Small intestine (tissue), 7 donors: ENCODE measurements at regions not wholly inside any gene's neighbourhood (a gene's known extent, or its start where the extent isn't known, plus 50 kb on each side); places are given as distances from the start of the nearest gene placed in this dataset.

Experiments
- DNase-seq, 2 donors: peaks; one replicate each; pipeline versions ENCODE4 v3.0.0 to v3.0.0-alpha.2; 2013
- FAIRE-seq: peaks from 2 replicates; lab custom pipeline; 2012; peaks lifted over from hg19 to GRCh38; lab: Jason Lieb, UNC
- H3K27ac ChIP-seq, 3 donors: one replicate each; pipeline ENCODE4 v1.5.1; 2013; ENCODE audit warnings: low read length in 2 of 3, mild to moderate bottlenecking in 2 of 3, control low read depth in 1 of 3, inconsistent platforms in 1 of 3, low read depth in 1 of 3, moderate library complexity in 1 of 3
- H3K27me3 ChIP-seq, 3 donors: one replicate each; pipeline ENCODE4 v1.6.1; 2013; ENCODE audit warnings: low read length in 3 of 3, inconsistent platforms in 1 of 3; ENCODE audit not compliant: control insufficient read depth in 3 of 3, insufficient read depth in 3 of 3
- H3K36me3 ChIP-seq, 3 donors: one replicate each; pipeline ENCODE4 v1.6.1; 2013; ENCODE audit warnings: low read length in 3 of 3, inconsistent platforms in 1 of 3, low read depth in 1 of 3, mild to moderate bottlenecking in 1 of 3, moderate library complexity in 1 of 3; ENCODE audit not compliant: control insufficient read depth in 3 of 3, insufficient read depth in 2 of 3
- H3K4me1 ChIP-seq, 3 donors: one replicate each; pipeline ENCODE4 v1.6.1; 2013; ENCODE audit warnings: low read length in 2 of 3, inconsistent platforms in 1 of 3, low read depth in 1 of 3, mild to moderate bottlenecking in 1 of 3, moderate library complexity in 1 of 3; ENCODE audit not compliant: control insufficient read depth in 3 of 3, insufficient read depth in 2 of 3
- H3K4me3 ChIP-seq, 3 donors: one replicate each; pipeline ENCODE4 v1.5.1; 2013; ENCODE audit warnings: low read length in 3 of 3, control low read depth in 1 of 3, inconsistent platforms in 1 of 3, low read depth in 1 of 3, mild to moderate bottlenecking in 1 of 3, moderate library complexity in 1 of 3
- H3K9me3 ChIP-seq, 2 donors: one replicate each; pipeline ENCODE4 v1.6.1; 2013; ENCODE audit warnings: low read depth in 1 of 2, low read length in 1 of 2; ENCODE audit not compliant: control insufficient read depth in 2 of 2, insufficient read depth in 1 of 2
- WGBS, 3 donors: extraction: QIAGEN DNeasy Blood & Tissue Kit; methylation state at CpG; one replicate each; pipeline ENCODE4 v1.1.7; 2013; 5-methylcytosine and 5-hydroxymethylcytosine counted together
- donor health status: healthy with polysubstance abuse.
- donor health status: control.
- donor health status: control.
- donor health status: Bipolar disorder and iron deficiency.
- donor health status: healthy.

DNA sequence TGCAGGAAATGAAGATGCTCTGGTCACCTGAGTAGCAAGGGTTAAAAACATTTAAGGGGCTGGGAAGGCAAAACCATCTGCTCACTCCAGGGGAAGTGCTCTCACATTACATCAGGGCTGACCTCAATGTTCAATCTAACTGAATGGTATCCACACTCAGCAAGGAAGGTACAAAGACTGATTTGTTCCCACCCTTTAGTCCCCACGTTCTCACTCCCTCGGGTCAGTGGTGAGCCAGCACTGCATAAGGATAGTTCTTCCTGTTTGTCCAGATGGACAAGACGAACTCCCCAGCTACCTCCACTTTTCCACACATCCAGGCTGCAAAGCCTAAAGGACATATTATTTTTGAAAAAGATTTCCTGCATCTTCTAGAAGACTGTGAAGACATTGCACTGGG, 126.6 kb upstream of the SLC14A2 start:
- H3K27ac ChIP-seq: no peak overlapping the region
- no peak for DNase-seq
- H3K9me3 ChIP-seq: peaks cover 0 to 5% of the 10 kb centered on the region in 2 donors
- 62 to 83% (median 68%) methylated on average over 3 of the region's 3 CpGs for WGBS, 3 donors
- no peak for FAIRE-seq
- no peaks in the 10 kb centered on the region for H3K27me3 ChIP-seq
- peaks cover 2 to 11% (median 2%) of the 10 kb centered on the region in 3 donors for H3K4me1 ChIP-seq
- H3K4me3 ChIP-seq: no peak overlapping the region
- H3K36me3 ChIP-seq: no peaks in the 10 kb centered on the region

DNA sequence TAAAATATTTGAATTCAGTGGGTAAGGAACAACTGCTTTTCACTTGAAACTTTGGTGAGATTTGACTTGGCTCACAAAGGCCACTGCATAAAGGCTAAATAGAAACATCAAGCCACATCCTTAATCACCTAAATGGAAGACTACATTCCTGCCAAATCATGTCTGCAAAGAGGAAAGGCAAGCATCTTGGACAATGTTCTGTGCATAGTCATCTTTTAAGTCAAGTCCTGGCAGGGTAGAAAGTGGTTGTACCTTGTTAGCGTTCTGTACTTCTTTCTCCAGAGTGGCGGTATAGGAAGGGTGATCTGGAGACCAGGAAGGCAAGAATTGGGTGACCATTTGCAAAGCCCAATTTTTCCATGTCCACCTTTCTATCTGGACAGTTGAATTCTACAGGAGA, 121.4 kb upstream of the SLC14A2 start:
- Histone ChIP-seq H3K36me3 (no peaks in the 10 kb centered on the region), H3K4me1 (peaks cover 0 to 4% (median 0%) of the 10 kb centered on the region in 3 donors), H3K4me3 (no peak overlapping the region), H3K27ac (no peak overlapping the region), H3K27me3 (no peaks in the 10 kb centered on the region), H3K9me3 (no peaks in the 10 kb centered on the region)
- FAIRE-seq: no peak
- DNase-seq: no peak
- 95 to 98% (median 97%) methylated on average over 2 of the region's 2 CpGs for WGBS, 3 donors

DNA sequence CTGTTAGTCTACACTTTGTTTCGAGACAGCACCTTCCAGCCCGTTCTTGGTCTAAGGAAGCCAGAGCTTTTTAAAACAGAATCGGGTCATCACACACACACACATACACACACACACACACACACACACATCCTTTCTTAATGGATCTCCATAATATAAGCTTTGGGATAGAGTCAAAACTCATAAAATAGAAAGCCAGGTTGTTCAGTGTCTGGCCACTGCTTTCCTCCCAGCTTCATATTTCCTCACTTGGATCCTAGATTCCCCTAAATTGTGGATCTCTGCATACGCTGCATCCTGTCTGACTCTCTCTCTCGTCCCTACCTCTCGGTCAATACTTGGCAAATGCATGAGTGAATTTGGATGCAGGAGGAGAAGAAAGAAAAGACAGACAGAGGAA, 120.5 kb upstream of the SLC14A2 start:
- 92 to 99% (median 96%) methylated on average over 6 of the region's 6 CpGs for WGBS, 3 donors
- no peak for FAIRE-seq

DNA sequence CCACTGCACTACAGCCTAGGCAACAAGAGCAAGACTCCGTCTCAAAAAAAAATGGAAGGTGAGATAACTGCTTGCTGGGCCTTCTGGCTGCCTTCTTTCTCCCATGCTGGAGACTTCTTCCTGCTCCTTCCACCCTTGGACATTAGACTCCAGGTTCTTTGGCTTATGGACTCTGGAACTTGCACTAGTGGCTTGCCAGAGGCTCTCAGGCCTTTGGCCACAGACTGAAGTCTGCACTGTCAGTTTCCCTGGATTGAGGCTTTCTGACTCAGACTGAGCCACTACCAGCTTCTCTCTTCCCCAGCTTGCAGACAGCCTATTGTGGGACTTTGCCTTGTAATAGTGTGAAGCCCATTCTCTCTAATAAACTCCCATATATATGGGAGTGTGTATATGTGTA, 118.5 kb upstream of the SLC14A2 start:
- no peaks in the 10 kb centered on the region for H3K9me3 ChIP-seq
- peaks cover 0 to 4% (median 0%) of the 10 kb centered on the region in 3 donors for H3K4me1 ChIP-seq
- peak overlapping the region in 1 of 3 donors; percentile 25 for H3K27ac ChIP-seq
- no peaks in the 10 kb centered on the region for H3K36me3 ChIP-seq
- DNase-seq (peak; percentile 60 to 89), FAIRE-seq (no peak)
- H3K4me3 ChIP-seq: no peak overlapping the region
- WGBS, 3 donors: 54 to 88% (median 80%) methylated on average over 1 of the region's 1 CpG
- H3K27me3 ChIP-seq: no peaks in the 10 kb centered on the region

More for the DNA sequence above, 120.5 kb upstream of the SLC14A2 start:
- H3K4me1 ChIP-seq: peaks cover 0 to 4% (median 0%) of the 10 kb centered on the region in 3 donors
- H3K4me3 ChIP-seq: no peak overlapping the region
- no peaks in the 10 kb centered on the region for H3K9me3 ChIP-seq
- no peaks in the 10 kb centered on the region for H3K27me3 ChIP-seq
- H3K36me3 ChIP-seq: no peaks in the 10 kb centered on the region
- DNase-seq: no peak
- no peak overlapping the region for H3K27ac ChIP-seq

DNA sequence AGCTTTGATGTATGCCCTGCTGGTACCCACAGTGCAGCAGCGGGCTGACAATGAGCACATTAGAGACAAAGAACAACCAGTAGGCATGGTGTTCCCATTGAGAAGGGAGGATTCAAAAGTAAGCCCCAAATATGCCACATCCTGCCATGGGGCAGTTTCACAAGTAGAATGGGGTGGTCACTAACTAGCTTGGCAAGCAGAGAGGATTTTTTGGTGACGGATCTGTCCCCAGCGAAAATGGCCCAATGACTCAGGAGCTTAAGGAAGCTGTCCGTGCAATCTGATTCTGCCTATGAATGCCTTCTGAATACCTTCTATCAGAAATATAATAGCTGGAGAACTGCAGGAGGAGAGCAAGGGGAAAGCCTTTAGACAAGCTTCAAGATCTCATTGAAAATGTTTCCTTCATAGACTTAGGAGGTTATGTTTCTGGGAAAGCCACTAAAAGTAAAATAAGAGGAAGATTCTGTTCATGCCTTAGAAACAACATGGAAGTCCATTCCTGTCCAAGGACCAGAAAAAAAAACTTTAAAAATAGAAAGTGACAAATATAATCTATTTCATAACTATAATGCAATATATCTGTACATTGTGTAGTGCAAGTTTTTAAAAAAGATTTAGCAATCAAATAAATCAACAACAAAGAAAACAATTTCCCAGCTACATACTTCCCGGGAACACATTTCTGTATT, 117.5 kb upstream of the SLC14A2 start:
- no peaks in the 10 kb centered on the region for H3K36me3 ChIP-seq
- H3K4me1 ChIP-seq: peaks cover 0 to 4% (median 0%) of the 10 kb centered on the region in 3 donors
- no peak overlapping the region for H3K4me3 ChIP-seq
- 92 to 96% (median 93%) methylated on average over 5 of the region's 5 CpGs for WGBS, 3 donors
- FAIRE-seq (no peak), DNase-seq (no peak)
- no peaks in the 10 kb centered on the region for H3K9me3 ChIP-seq
- no peak overlapping the region for H3K27ac ChIP-seq
- no peaks in the 10 kb centered on the region for H3K27me3 ChIP-seq

DNA sequence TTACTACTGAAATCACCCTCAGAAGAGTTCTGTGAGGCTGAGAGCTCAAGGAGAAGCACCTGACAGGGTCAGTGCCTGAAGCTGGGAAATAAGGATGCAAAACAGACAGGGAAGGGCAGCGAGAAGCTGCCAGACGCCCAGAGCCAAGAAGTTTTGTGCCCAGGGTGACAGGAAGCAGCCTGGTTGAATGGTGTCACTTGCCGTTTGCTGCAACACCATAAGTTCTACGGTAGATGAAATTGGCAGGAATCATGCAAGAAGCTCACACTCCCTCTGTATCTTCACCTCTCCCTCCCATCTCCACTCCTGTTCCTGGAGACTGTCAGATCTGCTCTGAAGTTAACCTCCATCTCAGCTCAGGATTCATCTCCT, 117.0 kb upstream of the SLC14A2 start:
- DNase-seq (no peak), FAIRE-seq (no peak)
- H3K4me3 ChIP-seq: no peak overlapping the region
- H3K9me3 ChIP-seq: no peaks in the 10 kb centered on the region
- 80 to 91% (median 89%) methylated on average over 4 of the region's 4 CpGs for WGBS, 3 donors
- H3K36me3 ChIP-seq: no peaks in the 10 kb centered on the region
- H3K4me1 ChIP-seq: peaks cover 0 to 4% (median 0%) of the 10 kb centered on the region in 3 donors
- H3K27me3 ChIP-seq: no peaks in the 10 kb centered on the region
- H3K27ac ChIP-seq: no peak overlapping the region

DNA sequence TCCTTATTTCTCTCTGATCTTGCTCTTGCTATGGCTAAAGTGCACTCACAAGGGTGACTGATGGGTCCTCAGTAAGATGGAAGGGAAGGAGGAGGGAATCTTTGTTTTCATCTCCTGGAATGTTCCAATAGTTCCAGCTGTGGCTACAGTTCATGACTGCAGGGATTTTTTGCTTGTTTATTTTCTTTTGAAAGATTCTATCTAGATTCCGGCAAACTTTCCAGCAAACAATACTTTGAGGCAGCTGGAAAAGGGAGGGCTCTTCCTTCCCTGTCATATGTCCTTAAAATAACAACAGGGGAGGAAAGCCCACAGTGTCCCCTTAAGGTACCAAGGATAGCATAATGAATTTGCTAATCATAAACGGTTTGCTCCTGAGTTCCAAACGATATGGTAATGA, 111.3 kb upstream of the SLC14A2 start:
- FAIRE-seq (no peak), DNase-seq (no peak)
- Histone ChIP-seq H3K9me3 (peaks cover 0 to 12% of the 10 kb centered on the region in 2 donors), H3K27ac (peak overlapping the region in 1 of 3 donors; percentile 55), H3K4me3 (no peak overlapping the region), H3K4me1 (no peaks in the 10 kb centered on the region), H3K27me3 (no peaks in the 10 kb centered on the region), H3K36me3 (no peaks in the 10 kb centered on the region)
- 48 to 53% (median 48%) methylated on average over 3 of the region's 3 CpGs for WGBS, 3 donors

DNA sequence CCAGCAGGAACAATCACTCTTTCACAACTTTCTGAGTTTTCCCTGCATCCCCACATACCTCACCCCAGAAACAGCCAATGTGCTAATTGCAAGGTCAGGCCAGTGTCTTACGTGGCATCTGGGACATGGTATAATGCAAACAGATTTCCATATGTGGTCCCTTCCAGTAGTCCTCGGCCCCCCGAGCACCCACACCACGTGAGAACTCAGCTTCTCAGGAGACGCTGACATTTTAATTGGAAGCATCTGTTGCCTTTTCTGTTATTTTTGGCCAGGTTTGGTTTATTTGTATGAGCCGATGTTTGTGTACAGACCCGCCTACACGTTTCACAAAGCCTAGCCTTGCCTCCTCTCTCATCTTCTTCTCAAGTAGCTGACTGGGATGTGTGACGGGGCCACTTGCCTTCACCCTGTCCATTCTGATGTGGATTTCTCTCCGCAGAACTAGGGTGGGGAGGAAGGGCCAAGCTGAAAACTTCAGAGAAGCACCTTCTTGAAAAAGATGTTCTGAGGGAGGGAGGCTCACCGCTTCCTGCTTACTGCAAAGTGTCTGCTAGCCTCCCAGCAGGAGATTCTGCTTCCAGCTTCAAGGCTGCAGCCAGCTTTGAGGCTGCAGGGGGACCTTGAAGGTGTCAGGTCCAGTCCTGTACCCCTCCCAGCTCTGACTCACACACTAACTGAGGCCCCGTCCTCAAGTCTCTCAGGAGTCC, 109.6 kb upstream of the SLC14A2 start:
- H3K4me1 ChIP-seq: no peaks in the 10 kb centered on the region
- no peak overlapping the region for H3K4me3 ChIP-seq
- peaks cover 0 to 12% of the 10 kb centered on the region in 2 donors for H3K9me3 ChIP-seq
- DNase-seq (no peak), FAIRE-seq (no peak)
- 65 to 89% (median 81%) methylated on average over 12 of the region's 12 CpGs for WGBS, 3 donors
- H3K27ac ChIP-seq: peak overlapping the region in 1 of 3 donors; percentile 74
- no peaks in the 10 kb centered on the region for H3K36me3 ChIP-seq
- no peaks in the 10 kb centered on the region for H3K27me3 ChIP-seq
